ENCODE measurements at regions not wholly inside any gene's neighbourhood (a gene's known extent, or its start where the extent isn't known, plus 50 kb on each side); places are given as distances from the start of the nearest gene placed in this dataset.
"Not testable (repeated sequence)": the region's sequence is repeated elsewhere in the genome, so short reads cannot be mapped to it uniquely, and the experiment has no call there.

- in situ Hi-C loops (cut with HindIII; ENCODE audit: low pct_unique_long_range_greater_than_20kb, low sequenced_read_pairs) = not testable (repeated sequence)
Observed at GRCh38 chr14:38921893-38922292, 181.1 kb downstream of the SEC23A start.

DNA sequence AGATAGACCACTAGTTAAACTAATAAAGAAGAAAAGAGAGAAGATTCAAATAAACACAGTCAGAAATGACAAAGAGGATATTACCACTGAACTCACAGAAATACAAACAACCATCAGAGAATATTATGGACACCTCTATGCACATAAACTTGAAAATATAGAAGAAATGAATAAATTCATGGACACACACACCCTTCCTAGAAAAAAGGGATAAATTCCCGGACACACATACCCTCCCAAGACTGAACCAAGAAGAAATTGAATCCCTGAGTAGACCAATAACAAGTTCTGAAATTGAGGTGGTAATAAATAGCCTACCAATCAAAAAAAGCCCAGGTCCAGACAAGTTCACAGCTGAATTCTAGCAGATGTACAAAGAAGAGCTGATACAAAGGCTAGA, 187.9 kb downstream of the SEC23A start:
- in situ Hi-C loops (cut with HindIII; ENCODE audit: low pct_unique_long_range_greater_than_20kb, low sequenced_read_pairs) = no loop called here
- DNase-seq (ENCODE audit: low read depth) = no peak

More at GRCh38 chr14:38921893-38922292, 181.1 kb downstream of the SEC23A start:
- not testable (repeated sequence) for DNase-seq (ENCODE audit: low read depth)

DNA sequence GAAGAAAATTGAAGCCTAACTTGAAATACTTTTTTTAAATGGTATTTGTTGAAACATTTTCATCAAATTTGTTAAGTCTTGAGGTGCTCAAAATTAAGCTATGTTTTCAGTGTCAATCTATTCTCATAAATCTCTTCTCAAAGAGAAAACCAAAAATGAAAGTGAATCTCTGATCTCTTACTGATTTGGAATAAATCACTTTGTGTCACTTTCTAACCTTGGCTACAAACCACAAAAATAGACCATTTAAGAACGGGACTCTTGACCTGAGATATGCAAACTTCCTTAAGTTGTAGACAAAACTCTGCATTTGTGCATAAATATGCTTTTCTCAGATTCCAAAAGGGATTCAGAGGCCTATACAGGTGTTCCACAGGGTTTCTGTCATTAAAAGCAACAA, 192.9 kb downstream of the SEC23A start:
- in situ Hi-C loops (cut with HindIII; ENCODE audit: low pct_unique_long_range_greater_than_20kb, low sequenced_read_pairs) = no loop called here
- DNase-seq (ENCODE audit: low read depth) = no peak

DNA sequence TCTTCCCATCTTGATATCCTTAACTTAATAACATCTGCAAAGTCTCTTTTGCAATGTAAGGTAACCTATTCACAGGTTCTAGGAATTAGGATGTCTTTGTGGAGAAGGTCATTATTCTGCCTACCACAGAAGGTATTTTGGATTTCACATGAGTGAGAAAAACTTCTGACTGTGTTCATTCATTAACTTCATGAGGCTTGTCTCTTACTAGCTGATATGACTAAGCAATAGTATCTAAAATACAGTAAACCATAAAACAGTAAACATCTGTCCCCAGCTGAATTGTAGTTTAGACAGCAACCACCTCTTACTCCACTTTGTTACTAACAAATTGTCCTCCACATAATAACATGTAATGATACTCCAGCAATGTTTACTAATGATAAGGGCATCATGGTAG, 198.1 kb downstream of the SEC23A start:
- in situ Hi-C loops (cut with HindIII; ENCODE audit: low pct_unique_long_range_greater_than_20kb, low sequenced_read_pairs) = no loop called here
- no peak for DNase-seq (ENCODE audit: low read depth)

- no peak for DNase-seq (ENCODE audit: low read depth)
- in situ Hi-C loops (cut with HindIII; ENCODE audit: low pct_unique_long_range_greater_than_20kb, low sequenced_read_pairs) = no loop called here
Observed at GRCh38 chr14:38901791-38902190, 201.2 kb downstream of the SEC23A start.

DNA sequence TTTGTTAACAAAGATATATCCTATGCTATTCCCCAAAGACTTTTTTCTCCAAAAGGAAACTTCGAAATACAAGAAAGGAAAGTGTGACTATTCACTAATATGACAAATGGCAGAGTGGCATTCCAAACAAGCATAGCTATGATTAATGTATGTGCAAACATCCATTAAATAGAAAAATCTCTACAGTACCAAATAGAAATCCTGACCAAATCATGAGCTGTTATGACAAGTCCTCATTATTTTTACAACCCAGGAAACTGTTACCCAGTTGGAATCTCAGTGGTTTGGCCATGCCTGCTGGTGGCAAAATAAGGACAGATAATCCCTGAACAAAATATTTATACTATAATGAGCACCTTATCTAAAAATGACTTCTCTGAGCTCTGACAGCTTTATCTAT, 202.1 kb downstream of the SEC23A start:
- in situ Hi-C loops (cut with HindIII; ENCODE audit: low pct_unique_long_range_greater_than_20kb, low sequenced_read_pairs) = no loop called here
- no peak for DNase-seq (ENCODE audit: low read depth)

- in situ Hi-C loops (cut with HindIII; ENCODE audit: low pct_unique_long_range_greater_than_20kb, low sequenced_read_pairs) = no loop called here
- no peak for DNase-seq (ENCODE audit: low read depth)
Observed at GRCh38 chr14:38887696-38888095, 215.3 kb downstream of the SEC23A start.

- no peak for DNase-seq (ENCODE audit: low read depth)
- in situ Hi-C loops (cut with HindIII; ENCODE audit: low pct_unique_long_range_greater_than_20kb, low sequenced_read_pairs) = no loop called here
Observed at GRCh38 chr14:38884109-38884508, 218.9 kb downstream of the SEC23A start.

DNA sequence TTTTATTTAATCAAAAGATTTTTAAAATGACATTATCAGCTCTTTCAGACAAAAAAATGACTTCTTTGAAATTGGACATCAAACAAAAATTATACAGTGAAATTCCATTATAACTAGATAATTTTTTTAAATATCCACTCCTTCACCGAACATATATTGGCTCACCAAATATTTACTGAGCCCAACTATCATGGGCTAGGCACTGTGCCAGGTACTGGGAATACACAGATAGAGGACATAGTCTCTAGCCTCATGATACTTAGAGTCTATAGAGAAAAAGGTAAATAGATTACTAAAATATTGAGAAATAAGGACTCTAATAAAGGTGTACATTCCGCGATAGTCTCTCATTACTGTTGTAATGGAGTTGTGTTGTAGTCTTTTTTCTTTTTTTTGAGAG, 219.9 kb downstream of the SEC23A start:
- DNase-seq (ENCODE audit: low read depth) = no peak
- in situ Hi-C loops (cut with HindIII; ENCODE audit: low pct_unique_long_range_greater_than_20kb, low sequenced_read_pairs) = no loop called here

GRCh38 chr14:38882533-38882932, 220.5 kb downstream of the SEC23A start:
- in situ Hi-C loops (cut with HindIII; ENCODE audit: low pct_unique_long_range_greater_than_20kb, low sequenced_read_pairs) = no loop called here

DNA sequence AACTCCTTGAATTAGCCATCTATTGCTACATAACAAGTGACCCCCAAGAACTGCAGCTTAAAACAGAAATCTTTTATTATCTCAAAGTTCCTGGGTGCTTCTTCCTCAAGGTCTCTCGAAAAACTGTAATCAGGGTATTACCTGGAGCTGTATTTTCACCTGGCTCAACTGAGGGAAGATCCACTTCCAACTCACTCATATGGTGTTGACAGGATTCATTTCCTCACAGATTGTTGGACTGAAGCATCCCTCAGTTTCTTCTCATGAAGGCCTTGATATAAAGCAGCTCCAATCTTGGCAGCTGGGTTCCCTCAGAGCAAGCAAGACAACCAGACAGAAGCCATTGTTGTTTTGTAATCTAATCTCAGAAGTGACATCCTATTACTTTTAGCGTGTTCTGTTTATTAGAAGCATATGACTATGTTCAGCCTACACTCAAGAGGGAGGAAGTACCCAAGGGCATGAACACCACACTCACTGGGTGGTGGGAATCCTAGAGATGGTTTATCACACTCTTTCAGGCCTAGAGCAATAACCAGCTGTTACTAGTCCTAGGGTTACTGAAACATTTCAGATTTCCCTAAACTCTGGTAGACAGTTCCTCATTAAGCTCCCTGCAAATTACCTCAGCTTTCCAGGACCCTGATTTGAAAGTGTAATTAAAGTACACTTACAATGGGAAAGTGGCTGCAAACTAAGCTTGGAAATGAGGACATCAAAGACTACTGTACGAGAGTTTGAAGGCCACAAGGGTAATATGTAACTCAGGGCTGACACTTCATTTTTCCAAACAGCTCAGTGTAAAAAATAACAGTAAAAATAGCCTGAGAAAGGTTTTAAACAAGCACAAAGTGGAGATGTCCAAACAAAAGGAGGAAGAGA, 222.2 kb downstream of the SEC23A start:
- DNase-seq (ENCODE audit: low read depth) = no peak
- in situ Hi-C loops (cut with HindIII; ENCODE audit: low pct_unique_long_range_greater_than_20kb, low sequenced_read_pairs) = no loop called here

More at GRCh38 chr14:38882533-38882932, 220.5 kb downstream of the SEC23A start:
- no peak for DNase-seq (ENCODE audit: low read depth)

- in situ Hi-C loops (cut with HindIII; ENCODE audit: low pct_unique_long_range_greater_than_20kb, low sequenced_read_pairs) = no loop called here
- no peak for DNase-seq (ENCODE audit: low read depth)
Observed at GRCh38 chr14:38877744-38878388, 225.2 kb downstream of the SEC23A start.

- in situ Hi-C loops (cut with HindIII; ENCODE audit: low pct_unique_long_range_greater_than_20kb, low sequenced_read_pairs) = no loop called here
- DNase-seq (ENCODE audit: low read depth) = no peak
Observed at GRCh38 chr14:38874721-38875120, 228.3 kb downstream of the SEC23A start.

DNA sequence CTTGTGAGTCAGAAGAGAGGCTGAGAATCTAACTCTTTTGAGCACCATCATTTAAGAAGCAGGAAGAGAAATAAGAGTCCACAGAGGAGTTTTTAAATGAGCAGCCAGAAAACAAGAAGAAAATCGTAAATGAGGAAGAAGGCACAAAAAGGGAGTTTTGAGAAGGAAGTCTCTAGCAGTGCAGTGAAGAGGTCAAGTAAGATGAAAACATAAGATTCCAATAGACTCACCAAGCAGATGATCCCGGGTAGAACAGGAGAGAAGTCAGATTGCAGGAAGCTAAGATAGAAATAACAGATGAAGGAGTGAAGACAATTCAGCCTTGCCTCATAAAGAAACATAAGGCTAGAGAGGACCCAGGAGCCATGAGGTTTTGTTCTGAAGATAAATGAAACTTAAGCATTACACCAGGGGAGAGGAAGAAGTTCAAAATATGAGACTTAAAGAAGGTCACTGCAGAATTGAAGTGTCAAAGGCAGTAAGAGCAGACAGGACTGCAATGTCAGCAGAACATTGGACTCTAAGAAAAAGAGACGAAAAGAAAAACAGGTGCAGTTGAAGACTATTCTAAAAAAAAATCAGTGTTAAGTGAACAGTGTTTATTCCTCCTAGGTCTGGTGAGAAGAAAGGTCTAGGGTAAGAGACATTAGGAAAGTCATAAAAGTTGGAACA, 229.0 kb downstream of the SEC23A start:
- in situ Hi-C loops (cut with HindIII; ENCODE audit: low pct_unique_long_range_greater_than_20kb, low sequenced_read_pairs) = no loop called here
- DNase-seq (ENCODE audit: low read depth) = no peak

DNA sequence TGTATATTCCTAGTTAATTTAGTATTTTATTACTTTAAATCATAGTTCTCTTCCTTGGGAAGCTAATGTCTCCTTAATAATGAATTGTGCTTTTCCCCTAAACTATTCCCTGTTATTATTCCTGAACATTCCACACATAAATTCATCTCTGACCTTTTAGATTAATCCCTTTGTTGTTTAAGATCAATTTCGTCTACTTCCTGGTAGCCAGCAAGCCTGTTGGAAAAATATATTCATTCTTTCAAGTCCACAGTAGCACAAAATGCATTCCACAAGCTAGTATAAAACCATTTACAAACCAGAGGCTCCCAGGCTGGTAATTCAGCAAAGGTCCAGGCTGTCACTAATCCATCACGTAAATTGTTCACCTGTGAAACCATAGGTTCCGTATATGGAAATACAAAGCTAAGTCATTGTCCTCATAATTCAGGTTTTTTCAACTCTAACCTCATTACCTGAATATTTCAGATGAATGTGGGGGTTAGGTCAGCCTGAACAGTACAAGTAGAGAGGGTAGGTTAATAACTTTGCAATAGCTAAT, 232.7 kb downstream of the SEC23A start:
- DNase-seq (ENCODE audit: low read depth) = no peak
- in situ Hi-C loops (cut with HindIII; ENCODE audit: low pct_unique_long_range_greater_than_20kb, low sequenced_read_pairs) = no loop called here

DNA sequence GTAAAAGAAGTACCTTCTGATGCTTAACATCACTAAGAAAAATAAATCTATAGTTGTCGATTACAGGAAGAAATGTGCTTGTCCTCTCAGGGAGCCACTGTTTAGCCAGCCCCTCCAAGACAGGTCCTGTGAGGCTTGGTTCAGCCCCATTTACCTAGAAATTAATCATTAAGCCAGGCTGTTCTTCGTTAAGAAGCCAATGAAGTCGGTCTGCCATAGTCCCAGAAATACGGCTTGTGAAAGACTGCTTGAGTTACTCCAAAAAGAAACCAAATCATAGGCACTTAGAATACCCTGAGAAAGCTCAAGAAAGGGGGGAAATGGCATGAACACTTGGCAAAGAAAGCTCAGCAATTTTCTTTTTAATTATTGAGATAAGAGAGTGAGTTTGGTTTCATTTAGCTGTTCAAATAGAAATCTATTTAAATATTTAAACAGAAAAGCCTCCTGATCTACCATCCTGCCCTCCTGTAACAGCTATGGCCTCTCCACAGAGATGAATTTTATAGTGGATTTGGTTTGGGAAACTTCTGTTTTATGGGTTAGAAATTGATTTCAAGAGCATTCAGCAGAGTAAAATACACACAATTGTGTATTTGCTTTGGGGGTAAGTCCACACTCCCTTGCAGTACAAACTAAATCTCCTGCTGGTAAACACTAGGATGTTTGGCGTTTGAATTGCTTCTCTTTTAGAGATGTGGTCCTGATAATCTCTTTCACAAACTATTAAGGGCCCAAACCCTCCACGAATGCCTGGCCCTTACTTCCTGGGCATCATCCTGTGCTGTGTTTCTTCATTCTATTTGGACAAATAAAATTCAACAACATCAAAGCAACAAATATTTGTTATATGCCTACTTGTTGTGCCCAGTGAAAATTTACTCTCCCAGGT, 234.4 kb downstream of the SEC23A start:
- no peak for DNase-seq (ENCODE audit: low read depth)
- in situ Hi-C loops (cut with HindIII; ENCODE audit: low pct_unique_long_range_greater_than_20kb, low sequenced_read_pairs) = no loop called here

- in situ Hi-C loops (cut with HindIII; ENCODE audit: low pct_unique_long_range_greater_than_20kb, low sequenced_read_pairs) = no loop called here
Observed at GRCh38 chr14:38867561-38868150, 235.4 kb downstream of the SEC23A start.

GRCh38 chr14:38866461-38866860, 236.6 kb downstream of the SEC23A start:
- in situ Hi-C loops (cut with HindIII; ENCODE audit: low pct_unique_long_range_greater_than_20kb, low sequenced_read_pairs) = no loop called here
- no peak for DNase-seq (ENCODE audit: low read depth)

More at GRCh38 chr14:38867561-38868150, 235.4 kb downstream of the SEC23A start:
- DNase-seq (ENCODE audit: low read depth) = peak; percentile 38
